Anterior cingulate cortex (tissue), 58 donors: ENCODE measurements at regions not wholly inside any gene's neighbourhood (a gene's known extent, or its start where the extent isn't known, plus 50 kb on each side); places are given as distances from the start of the nearest gene placed in this dataset.
"Not testable (repeated sequence)": the region's sequence is repeated elsewhere in the genome, so short reads cannot be mapped to it uniquely, and the experiment has no call there.

Experiments
- DNase-seq, 58 donors: peaks; one replicate each; lab custom pipeline; 2025; lab: John Stamatoyannopoulos, UW

DNA sequence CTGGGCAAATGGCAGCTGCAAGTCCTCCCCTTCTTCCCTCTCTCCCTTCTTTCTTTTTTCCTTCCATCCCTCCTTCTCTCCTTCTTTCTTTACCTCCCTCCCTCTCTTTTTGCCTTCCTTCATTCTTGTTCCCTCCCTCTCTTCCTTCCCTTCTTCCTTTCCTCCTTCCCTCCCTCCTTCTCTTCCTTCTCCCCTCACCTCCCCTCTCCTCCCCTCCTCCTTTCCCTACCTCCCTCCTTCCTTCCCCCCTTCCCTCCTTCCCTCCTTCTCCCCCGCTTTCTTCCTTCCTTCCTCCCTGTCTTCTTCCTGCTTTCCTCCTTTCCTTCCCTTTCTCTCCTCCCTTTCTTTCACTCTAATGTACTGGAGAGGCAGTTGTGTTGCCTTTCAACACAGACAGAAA is 110.8 kb upstream of the SALL1 start:
- no peak for DNase-seq

DNA sequence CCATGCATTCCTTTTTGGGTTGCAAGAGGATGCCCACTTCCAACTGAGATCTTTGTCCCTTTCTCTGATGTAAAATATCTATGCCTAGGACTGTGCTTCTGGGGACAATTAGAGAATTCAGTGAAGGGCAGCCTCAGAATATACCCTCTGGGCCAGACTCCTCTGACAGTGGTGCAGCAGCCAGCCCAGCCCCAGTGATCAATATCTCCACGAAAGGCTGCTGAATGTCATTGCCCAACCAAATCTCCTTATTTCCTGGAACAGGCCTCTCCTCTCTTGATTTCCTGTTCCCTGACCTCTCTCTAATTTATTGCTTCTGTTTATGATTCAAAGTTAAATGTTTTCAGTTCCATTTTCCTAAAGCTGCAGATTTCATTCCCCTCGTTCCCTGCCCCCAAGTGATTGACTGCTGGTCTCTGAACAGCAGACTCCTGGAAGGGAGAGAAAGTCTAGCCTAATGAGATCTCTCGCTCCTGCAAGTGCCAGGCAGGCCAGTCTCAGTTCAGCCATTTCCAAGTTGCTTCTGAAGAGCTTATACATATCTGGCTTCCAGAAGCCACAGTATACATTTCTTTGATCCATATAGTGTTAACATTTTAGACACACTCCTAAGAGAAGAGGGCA is 104.4 kb upstream of the SALL1 start:
- DNase-seq = no peak

DNA sequence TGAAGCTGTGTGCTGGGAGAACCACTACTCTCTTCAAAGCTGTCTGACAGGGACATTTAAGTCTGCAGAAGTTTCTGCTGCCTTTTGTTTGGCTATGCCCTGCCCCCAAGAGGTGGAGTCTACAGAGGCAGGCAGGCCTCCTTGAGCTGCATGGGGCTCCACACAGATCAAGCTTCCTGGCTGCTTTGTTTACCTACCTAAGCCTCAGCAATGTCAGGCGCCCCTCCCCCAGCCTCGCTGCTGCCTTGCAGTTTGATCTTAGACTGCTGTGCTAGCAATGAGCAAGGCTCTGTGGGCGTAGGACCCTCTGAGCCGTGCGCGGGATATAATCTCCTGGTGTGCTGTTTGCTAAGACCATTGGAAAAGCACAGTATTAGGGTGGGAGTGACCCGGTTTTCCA is 103.3 kb upstream of the SALL1 start:
- DNase-seq = not testable (repeated sequence)

DNA sequence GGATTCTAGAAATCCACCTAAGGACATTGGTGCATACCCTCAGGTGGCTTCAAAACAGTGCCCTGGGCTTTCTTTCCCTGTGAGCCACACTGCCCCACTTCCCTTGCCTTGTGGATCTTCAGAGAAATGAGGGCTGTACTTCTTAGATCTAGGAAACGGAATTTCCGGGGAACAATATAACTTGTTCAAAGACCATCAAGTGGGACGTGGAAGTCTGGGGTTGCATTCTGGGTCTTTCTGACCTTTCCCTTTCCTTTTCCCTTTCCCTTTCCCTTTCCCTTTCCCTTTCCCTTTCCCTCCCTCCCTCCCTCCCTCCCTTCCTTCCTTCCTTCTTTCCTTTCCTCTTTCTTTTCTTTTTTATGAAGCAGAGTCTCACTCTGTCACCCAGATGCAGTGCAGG is 97.1 kb upstream of the SALL1 start:
- DNase-seq = no peak

DNA sequence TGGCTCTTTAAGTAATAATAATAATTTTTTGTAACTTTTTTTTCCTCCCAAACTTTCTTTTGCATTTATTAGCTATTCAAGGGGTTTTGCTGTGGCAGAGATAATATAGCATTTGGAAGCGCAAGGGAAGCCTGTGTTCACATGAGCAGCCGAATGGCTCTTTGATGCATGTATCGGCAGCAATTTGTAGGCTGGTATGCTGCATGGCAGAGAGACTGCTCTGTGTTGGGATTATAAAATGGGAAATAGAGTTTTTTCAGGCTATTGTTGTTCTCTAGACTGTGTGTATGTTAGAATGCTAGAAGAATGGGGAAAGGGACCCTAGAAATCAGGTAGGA is 94.6 kb upstream of the SALL1 start:
- DNase-seq = no peak

DNA sequence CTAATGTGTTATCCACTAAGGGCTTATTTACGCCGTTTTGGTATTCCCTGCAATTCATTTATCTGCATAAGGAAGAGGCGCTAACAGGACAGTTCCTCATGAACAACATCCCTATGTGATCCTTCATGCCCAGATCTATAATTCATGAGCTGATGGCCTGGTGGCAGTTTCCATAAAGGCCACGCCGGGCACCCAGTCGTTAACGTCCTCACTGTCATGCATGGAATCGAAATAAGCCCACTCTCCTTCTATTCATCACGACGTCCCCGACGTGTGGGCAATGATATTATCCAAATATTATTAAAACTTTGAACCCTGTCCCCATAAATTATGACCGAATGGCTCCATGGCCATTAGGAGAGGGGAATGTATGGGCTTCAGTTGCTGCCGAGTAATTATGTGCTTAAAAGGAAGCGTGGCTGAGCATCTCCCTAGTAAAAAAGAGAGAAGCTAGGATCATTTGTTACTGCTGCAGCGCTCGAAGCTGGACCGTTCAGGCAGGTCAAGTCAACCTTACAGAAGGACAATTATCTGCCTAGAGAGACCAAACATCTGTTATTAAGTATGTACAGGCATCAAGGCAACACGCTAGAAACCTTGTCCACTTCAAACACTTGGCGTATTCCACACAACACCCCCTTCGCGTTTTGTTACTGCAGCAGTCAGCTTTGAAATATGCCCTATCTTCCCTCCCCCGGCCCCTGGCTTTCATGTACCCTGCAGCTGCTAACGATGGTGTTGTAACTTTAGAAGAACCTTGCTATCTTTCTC is 94.0 kb upstream of the SALL1 start:
- no peak for DNase-seq

DNA sequence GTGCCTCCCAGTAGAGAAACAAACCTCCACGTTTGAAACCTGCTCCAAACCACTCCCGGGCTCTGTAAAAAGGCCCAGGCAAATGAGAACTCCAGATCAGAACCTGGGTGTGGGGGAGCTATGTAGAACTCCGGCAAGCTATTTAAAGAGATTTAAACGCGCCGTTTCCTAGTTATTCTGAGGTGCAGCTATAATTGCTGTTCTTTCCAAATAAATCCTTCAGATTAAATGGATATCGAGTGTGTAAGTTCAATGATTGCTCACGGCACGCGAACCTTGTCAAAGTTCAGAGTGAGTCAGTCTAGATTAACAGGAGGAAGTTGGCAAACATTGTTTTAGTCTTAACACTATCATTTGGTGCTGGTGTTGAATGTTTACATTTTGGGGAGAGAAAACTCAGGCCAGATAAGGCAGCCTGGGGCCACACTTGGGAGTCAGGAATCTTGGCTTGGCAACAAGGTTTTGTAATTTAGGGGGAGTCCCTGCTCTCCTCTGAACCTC is 92.9 kb upstream of the SALL1 start:
- DNase-seq = no peak

DNA sequence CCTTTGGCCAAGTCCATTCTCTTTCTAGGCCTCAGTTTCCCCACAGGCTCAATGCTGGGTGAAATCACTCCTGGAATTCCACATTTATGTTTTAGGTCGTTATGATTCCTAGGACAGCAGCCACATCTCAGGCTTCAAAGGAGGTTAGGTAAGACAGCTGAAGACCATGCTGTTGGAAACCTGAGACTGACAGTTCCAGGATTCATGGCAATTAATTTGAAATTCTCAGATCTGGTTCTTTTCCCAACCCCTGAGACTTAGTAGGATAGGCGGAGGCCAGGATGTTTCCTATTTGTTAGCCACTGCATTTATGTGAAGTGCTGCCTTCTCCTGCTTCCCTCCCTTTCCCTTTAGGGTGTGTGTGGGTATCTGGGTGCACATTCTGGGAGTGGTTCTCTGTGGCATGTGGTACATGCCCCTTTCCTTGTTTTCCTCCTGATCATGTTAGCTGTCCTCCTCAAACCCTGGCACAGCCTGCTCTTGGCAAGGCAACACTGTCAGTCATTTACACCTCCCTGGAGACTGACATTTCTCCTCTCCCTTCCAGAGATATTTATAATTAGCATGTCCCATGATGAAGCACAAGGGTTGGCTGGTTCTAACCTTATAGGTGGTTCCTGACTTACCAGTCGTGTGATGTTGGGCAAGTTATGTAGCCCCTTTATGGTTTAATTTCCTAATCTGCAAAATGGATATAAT is 91.4 kb upstream of the SALL1 start:
- DNase-seq = no peak

DNA sequence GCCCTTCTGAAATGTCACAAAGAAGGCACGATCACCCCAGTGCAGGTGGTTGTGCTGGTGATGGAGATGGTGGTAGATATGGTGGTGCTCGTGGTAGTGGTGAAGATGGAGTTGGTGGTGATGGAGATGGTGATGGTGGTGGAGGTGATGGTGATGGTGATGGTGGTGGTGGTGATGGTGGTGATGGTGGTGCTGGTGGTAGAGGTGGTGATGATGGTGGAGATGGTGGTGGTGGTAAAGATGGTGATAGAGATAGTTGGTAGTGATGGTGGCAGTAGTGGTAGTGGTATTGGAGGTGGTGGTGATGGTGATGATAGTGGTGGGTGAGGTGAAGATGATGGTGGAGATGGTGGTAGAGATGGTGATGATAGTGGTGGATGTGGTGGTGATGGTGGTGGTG is 88.1 kb upstream of the SALL1 start:
- DNase-seq = no peak

DNA sequence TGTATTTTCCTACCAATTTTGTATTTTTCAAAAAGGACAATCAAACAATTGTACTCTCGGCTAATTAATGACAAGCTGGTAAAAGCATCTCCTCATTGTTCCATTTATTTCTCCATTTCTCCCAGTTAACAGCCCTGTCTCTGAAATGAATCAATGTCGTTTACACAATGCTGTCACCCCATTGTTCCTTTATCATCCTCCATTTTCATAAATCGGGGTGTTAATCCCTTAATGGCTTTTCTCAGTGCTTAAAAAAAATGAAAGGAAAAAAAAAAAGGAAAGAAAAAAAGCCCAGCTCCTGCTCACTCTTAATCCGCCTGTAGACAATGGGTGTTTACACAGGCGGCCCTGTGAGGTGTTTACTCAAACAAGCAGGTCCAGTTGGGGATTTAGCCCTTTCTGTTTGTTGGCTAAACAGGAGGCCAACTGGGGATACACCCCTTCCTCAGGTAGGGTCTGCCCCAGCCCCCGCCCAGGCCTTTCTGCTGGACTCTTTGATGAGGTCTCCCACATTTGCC is 86.8 kb upstream of the SALL1 start:
- peak in 4 of 58 donors; percentile 10 to 41 (median 22) for DNase-seq

DNA sequence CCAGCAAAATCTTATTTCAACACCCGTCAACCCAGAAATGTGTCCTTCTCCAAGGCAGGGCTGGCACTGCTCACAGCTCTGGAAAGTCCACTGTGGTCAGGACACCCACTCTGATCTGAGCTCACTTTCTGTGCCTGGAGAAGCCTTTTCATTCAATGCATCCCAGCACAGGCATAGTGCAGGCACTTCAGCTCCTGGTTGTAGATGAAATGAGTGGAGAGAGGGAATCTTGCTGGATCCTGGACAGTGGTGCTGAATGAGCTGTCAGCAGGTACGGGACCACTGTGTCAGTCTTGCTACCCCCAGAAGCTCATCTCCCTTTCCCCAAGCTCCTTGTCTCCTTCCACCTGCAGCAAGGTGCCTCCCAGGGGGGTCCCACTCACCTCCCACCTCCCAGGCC is 86.1 kb upstream of the SALL1 start:
- peak in 1 of 58 donors; percentile 41 for DNase-seq

DNA sequence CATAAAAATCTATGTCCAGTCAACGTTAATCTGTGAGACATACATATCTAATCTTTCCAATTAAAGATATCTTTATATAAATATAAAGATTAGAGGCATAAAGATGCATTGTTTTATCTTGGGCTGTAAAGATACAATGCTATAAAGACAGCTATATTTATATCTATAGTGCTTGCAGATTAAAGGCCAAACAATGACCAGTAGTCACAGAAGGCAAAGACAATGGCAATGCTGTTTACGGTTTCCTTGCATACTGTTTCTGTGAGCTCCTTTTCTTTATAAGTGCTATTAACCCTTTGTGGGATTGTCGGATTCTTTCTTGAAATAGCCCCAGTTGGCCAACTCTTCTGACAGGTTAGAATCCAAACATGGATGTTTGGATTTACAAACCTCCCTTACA is 85.5 kb upstream of the SALL1 start:
- DNase-seq = no peak

DNA sequence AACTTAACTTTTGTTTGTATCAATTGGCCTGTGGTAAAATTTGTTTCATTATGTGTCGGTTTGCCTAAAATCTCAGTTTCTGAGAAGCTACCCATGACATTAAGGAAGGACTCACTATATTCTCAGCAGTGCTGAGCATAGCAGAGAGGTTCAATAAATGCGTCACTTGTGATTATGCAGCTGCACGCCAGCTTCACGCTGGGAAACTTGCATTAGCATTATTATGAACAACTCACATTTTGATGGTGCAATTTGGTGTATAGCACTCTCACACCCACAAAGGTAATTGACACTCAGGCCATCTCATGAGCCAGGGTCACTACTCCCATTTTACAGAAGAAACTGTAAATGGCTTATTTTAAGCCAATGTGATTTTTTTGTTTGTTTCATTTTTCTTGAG is 80.6 kb upstream of the SALL1 start:
- no peak for DNase-seq

DNA sequence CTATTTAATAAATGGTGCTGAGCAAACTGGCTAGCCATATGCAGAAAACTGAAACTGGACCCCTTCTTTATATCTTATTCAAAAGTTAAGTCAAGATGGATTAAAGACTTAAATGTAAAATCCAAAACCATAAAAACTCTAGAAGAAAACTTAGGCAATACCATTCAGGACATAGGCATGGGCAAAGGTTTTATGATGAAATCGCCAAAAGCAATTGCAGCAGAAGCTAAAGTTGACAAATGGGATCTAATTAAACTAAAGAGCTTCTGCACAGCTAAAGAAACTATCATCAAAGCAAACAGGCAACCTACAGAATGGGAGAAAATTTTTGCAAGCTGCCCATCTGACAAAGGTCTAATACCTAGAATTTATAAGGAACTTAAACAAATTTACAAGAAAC is 79.0 kb upstream of the SALL1 start:
- not testable (repeated sequence) for DNase-seq

DNA sequence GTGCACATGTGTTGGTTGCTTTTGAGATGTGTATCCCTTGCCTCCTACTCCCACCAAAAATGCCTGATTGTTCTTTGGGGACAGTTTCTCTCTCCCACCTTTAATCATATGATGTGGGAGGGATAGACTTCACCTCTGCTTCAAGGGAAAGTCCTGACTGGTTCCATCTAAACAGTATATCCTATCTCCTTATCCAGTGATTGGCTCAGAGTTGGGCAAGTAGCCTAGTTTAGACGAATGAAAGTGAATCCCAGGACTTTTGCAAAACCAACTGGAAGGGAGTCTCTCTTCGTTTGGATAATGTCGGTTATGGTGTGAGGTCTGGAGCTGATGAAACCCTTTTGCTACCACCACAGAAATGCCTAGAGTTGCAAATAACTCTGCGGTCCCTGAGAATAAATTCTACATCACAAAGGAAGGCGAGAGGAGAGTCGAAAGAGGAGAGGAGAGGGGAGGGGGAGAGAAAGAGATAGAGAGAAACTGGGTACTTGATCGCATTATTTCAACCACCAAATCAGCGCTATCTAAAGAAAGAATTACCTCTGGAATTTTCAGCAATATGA is 77.1 kb upstream of the SALL1 start:
- no peak for DNase-seq

DNA sequence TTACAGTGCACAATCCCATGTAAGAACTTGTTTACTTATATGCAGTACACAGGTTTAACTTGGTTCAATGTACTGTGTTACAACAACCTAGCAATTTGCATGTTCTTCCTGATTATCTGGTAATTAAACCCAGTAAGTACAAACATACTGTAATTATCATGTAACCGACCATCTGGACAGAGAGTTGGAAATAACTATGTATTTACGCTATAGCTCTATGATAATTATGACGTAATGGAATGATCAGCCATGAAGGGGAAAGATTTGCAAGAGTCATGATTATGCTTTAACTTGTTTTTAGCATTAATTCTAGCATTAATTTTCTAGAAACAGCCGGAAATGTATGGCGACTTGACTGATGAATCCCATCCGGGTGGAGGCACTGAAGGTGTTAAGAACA is 74.8 kb upstream of the SALL1 start:
- no peak for DNase-seq

DNA sequence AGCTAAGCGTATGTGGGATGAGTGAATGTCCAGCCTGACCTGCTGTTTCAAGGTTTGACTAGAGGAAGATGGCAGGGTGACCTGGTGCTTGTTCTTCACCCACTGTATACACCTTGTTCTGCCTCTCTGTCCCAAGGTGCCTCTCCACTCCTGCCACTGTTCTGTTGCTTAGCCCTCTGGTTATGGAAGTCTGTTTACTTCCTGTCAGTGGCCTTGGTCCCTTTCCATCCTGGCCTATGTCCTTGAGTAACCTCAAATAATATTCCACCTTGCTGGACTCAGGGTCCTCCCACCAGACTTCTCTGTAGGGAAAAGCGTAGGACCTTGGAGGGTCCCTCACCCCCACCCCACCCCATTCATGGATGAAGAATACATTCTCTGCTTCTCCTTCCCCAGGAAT is 73.2 kb upstream of the SALL1 start:
- DNase-seq = no peak

DNA sequence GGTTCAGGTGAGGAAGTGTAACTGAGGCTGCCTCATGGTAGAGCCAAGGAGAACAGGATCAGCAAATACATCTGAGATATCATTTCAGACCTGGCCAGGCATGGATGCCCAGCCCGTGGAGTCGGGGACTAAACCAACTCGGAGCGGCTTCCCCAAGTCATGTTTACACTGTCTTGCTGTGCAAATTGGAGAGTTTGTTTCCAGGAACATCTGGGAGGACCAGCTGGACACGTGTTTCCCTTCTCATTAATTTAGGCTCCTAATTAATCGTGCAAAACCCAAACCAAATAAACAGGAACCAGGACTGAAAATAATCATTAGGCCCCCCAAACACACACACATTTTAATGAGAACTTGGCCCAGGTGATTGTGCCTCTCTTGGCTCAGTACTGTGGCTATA is 70.9 kb upstream of the SALL1 start:
- no peak for DNase-seq

DNA sequence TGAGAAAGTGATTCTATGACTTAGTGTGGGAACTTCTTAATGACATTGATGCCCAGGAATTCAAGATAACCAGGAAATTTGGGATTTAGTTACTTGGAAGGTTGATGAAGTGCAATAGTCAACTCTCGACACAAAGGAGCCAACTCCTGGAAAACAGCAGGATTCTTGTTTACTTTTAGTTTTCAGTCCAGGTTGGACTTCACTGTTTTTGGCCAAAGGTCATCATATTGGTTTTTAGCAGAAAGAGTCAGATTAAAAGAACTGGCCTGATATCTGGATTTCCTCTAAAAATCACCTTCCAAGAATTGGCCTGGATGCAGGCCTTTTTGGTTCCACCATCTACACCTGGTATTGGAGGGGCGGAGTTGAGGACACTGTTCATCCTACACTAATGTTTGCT is 60.1 kb upstream of the SALL1 start:
- no peak for DNase-seq

DNA sequence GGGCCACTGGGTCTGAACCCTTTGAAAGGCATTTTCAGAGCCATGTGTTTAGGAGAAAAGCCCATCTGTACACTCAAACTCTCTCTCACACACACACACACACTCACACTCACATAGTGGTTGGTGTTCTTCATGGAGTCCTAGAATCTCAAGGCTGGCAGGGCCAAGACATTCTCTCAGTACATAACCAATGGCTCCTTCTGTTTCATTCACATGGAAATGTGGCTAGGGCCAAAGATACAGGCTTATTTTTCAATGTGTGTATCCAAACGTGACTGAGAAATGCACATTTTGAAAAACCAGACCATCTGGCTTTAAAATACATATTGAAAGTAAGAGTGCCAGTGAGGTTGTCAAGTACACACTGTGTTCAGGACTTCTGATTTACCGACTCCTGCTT is 59.0 kb upstream of the SALL1 start:
- DNase-seq = no peak

DNA sequence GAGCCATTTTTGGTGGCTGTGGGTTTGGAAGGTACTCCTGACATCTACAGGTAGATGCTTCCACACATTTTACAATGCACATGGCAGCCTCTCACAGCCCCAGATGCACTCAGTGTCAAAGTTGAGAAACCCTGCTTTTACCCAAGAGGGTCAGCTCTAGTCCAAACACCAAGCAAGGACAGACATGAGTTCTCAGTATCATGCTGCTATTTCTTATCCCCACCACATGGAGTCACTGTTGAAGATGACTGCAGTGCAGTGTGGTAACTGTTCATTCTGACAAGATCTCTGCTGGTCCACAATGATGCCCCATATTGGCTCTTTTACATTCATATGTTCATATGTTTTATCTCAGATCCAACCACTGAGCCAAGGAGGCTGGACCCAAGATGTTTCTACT is 50.5 kb upstream of the SALL1 start:
- DNase-seq = no peak
